Gastroesophageal sphincter (tissue), 4 donors: ENCODE measurements at regions not wholly inside any gene's neighbourhood (a gene's known extent, or its start where the extent isn't known, plus 50 kb on each side); places are given as distances from the start of the nearest gene placed in this dataset.

Experiments
- ATAC-seq: fragments of 150-250 bp; one replicate; pipeline ENCODE4 v1.9.1; 2016; ENCODE audit warnings: mild to moderate bottlenecking, moderate library complexity
- H3K27ac ChIP-seq, 4 donors: fragments of 200-600 bp; sonication (generic) in 3 of 4; 1 replicate in 3 of 4; 2 replicates in 1 of 4; pipeline ENCODE4 v1.5.1; 2016 to 2019
- H3K27me3 ChIP-seq: fragments of 200-600 bp; sonication (generic); one replicate; pipeline ENCODE4 v1.5.1; 2019
- H3K36me3 ChIP-seq, 2 donors: fragments of 200-600 bp; sonication (generic); one replicate each; pipeline ENCODE4 v1.5.1; 2019; ENCODE audit warnings: control low read depth in 1 of 2
- H3K4me1 ChIP-seq, 3 donors: fragments of 200-600 bp; sonication (generic); 1 replicate in 2 of 3; 2 replicates in 1 of 3; pipeline ENCODE4 v1.5.1; 2016 to 2019; ENCODE audit warnings: control low read depth in 2 of 3
- H3K4me3 ChIP-seq, 2 donors: fragments of 200-600 bp; sonication (generic); one replicate each; pipeline ENCODE4 v1.5.1; 2019; ENCODE audit warnings: mild to moderate bottlenecking in 1 of 2, moderate library complexity in 1 of 2
- H3K9me3 ChIP-seq, 3 donors: fragments of 200-600 bp; sonication (generic); one replicate each; pipeline ENCODE4 v1.5.1; 2017 to 2019; ENCODE audit warnings: control low read depth in 2 of 3
- EP300 ChIP-seq: sonication (generic); formaldehyde crosslinking; IDR thresholded peaks from one replicate; pipeline ENCODE4 v1.6.1; 2017; ENCODE audit warnings: antibody characterized with exemption, mild to moderate bottlenecking
- POLR2A ChIP-seq, 2 donors: fragments of 450-650 bp; IDR thresholded peaks; one replicate each; pipeline ENCODE4 v1.6.1; 2017; ENCODE audit warnings: antibody characterized with exemption in 2 of 2, mild to moderate bottlenecking in 2 of 2, moderate library complexity in 1 of 2
- POLR2AphosphoS5 ChIP-seq: sonication (generic); formaldehyde crosslinking; IDR thresholded peaks from one replicate; pipeline ENCODE4 v1.6.1; 2017; ENCODE audit warnings: antibody characterized with exemption
- WGBS, 2 donors: methylation state at CpG; one replicate each; pipeline ENCODE4 v1.1.5; 2018; ENCODE audit warnings: low coverage in 1 of 2; 5-methylcytosine and 5-hydroxymethylcytosine counted together
- TF ChIP-seq, protein P1 (sequence below), 4 experiments: fragments of 200-600 bp in 2 of 4; fragments of 450-650 bp in 2 of 4; sonication (generic) in 1 of 4; IDR thresholded peaks; one replicate each; pipeline ENCODE4 v1.5.1; 2017 to 2019; ENCODE audit warnings: antibody characterized with exemption in 4 of 4, mild to moderate bottlenecking in 2 of 4, moderate library complexity in 2 of 4

DNA sequence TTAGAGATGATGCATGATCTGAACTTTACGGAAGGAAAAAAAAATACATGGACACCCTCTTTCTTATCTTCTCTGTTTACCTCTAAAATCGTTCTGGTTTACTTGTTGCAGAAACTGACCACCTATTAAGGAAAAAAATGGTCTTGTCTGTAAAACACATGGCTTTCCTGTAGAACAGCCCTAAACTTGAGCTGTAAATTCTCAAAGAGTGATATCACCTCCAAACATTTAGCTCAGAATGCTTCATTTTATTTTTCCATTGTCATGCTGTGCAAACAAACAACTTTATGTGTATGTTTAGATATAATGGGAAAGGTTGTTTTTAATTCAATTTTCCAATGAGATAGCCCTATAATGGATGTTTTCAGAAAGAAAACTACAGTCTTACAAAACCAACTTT lies 237.4 kb upstream of the NR2F2 start:
- no peak for ATAC-seq
- Histone ChIP-seq H3K4me1 (peaks cover 0 to 15% (median 0%) of the 10 kb centered on the region in 3 donors), H3K36me3 (no peaks in the 10 kb centered on the region), H3K9me3 (no peaks in the 10 kb centered on the region), H3K4me3 (no peak overlapping the region), H3K27me3 (no peaks in the 10 kb centered on the region), H3K27ac (no peak overlapping the region)
- TF ChIP-seq, protein P1, sequence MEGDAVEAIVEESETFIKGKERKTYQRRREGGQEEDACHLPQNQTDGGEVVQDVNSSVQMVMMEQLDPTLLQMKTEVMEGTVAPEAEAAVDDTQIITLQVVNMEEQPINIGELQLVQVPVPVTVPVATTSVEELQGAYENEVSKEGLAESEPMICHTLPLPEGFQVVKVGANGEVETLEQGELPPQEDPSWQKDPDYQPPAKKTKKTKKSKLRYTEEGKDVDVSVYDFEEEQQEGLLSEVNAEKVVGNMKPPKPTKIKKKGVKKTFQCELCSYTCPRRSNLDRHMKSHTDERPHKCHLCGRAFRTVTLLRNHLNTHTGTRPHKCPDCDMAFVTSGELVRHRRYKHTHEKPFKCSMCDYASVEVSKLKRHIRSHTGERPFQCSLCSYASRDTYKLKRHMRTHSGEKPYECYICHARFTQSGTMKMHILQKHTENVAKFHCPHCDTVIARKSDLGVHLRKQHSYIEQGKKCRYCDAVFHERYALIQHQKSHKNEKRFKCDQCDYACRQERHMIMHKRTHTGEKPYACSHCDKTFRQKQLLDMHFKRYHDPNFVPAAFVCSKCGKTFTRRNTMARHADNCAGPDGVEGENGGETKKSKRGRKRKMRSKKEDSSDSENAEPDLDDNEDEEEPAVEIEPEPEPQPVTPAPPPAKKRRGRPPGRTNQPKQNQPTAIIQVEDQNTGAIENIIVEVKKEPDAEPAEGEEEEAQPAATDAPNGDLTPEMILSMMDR (IDR thresholded peaks at IDR 0.05): no peak
- TF ChIP-seq POLR2AphosphoS5 (no peak), POLR2A (IDR thresholded peaks at IDR 0.05) (no peak), EP300 (no peak)
- WGBS, 2 donors: 46 to 62% methylated on average over 2 of the region's 2 CpGs

- Histone ChIP-seq H3K27me3 (no peaks in the 10 kb centered on the region), H3K4me3 (no peak overlapping the region), H3K9me3 (no peaks in the 10 kb centered on the region), H3K36me3 (no peaks in the 10 kb centered on the region), H3K4me1 (no peaks in the 10 kb centered on the region), H3K27ac (no peak overlapping the region)
- ATAC-seq: no peak
- TF ChIP-seq POLR2A (IDR thresholded peaks at IDR 0.05): no peak
- no peak for TF ChIP-seq POLR2AphosphoS5
- TF ChIP-seq, protein P1 (IDR thresholded peaks at IDR 0.05): no peak
- TF ChIP-seq EP300: no peak
- 51 to 66% methylated on average over 2 of the region's 2 CpGs for WGBS, 2 donors
Measured at GRCh38 chr15:96097661-96098060, 232.8 kb upstream of the NR2F2 start.

GRCh38 chr15:96102631-96103030 lies 227.9 kb upstream of the NR2F2 start:
- H3K27me3 ChIP-seq: no peaks in the 10 kb centered on the region
- no peak for ATAC-seq
- H3K36me3 ChIP-seq: no peaks in the 10 kb centered on the region
- TF ChIP-seq EP300: no peak
- TF ChIP-seq POLR2A (IDR thresholded peaks at IDR 0.05): no peak
- no peak for TF ChIP-seq POLR2AphosphoS5
- TF ChIP-seq, protein P1 (IDR thresholded peaks at IDR 0.05): no peak
- no peaks in the 10 kb centered on the region for H3K9me3 ChIP-seq
- no peak overlapping the region for H3K27ac ChIP-seq
- no peak overlapping the region for H3K4me3 ChIP-seq
- 54 to 60% methylated on average over 5 to 6 of the region's 6 CpGs for WGBS, 2 donors
- no peaks in the 10 kb centered on the region for H3K4me1 ChIP-seq

DNA sequence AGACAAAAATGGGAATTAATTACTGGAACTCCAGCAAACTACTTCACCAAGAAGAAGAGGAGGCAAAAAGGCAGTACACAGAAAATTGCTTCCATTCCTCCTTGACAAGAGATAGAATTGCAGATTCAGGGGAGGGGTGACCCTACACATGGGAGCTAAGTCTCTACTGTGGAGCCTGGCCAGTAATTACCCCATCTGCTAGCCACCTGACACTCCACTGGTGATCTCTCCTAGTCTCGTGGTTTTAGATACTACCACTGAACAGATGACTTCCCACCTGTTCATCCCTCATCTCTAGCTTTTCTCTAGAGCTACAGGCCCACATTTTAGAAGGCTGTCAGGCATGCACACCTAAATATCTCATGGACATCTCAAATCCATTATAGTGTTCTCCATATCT lies 224.3 kb upstream of the NR2F2 start:
- ATAC-seq: no peak
- Histone ChIP-seq H3K27ac (no peak overlapping the region), H3K36me3 (no peaks in the 10 kb centered on the region), H3K4me3 (no peak overlapping the region), H3K9me3 (no peaks in the 10 kb centered on the region), H3K27me3 (no peaks in the 10 kb centered on the region), H3K4me1 (no peaks in the 10 kb centered on the region)
- TF ChIP-seq POLR2A (IDR thresholded peaks at IDR 0.05) (no peak), POLR2AphosphoS5 (no peak)
- WGBS, 2 donors: 83 to 86% methylated on average over 1 of the region's 1 CpG

- no peaks in the 10 kb centered on the region for H3K27me3 ChIP-seq
- H3K27ac ChIP-seq: no peak overlapping the region
- no peaks in the 10 kb centered on the region for H3K36me3 ChIP-seq
- H3K9me3 ChIP-seq: no peaks in the 10 kb centered on the region
- 92 to 100% methylated on average over 4 to 5 of the region's 5 CpGs for WGBS, 2 donors
- TF ChIP-seq, protein P1 (IDR thresholded peaks at IDR 0.05): no peak
- TF ChIP-seq POLR2AphosphoS5: no peak
- TF ChIP-seq POLR2A (IDR thresholded peaks at IDR 0.05): no peak
- TF ChIP-seq EP300: no peak
- H3K4me1 ChIP-seq: no peaks in the 10 kb centered on the region
- H3K4me3 ChIP-seq: no peak overlapping the region
- no peak for ATAC-seq
Measured at GRCh38 chr15:96106628-96107027, 223.9 kb upstream of the NR2F2 start.
